NCI-H774 (cell line): ENCODE measurements at regions not wholly inside any gene's neighbourhood (a gene's known extent, or its start where the extent isn't known, plus 50 kb on each side); places are given as distances from the start of the nearest gene placed in this dataset.
"Not testable (repeated sequence)": the region's sequence is repeated elsewhere in the genome, so short reads cannot be mapped to it uniquely, and the experiment has no call there.

Experiments
- DNase-seq: peaks from one replicate; lab custom pipeline; 2025; lab: John Stamatoyannopoulos, UW

DNA sequence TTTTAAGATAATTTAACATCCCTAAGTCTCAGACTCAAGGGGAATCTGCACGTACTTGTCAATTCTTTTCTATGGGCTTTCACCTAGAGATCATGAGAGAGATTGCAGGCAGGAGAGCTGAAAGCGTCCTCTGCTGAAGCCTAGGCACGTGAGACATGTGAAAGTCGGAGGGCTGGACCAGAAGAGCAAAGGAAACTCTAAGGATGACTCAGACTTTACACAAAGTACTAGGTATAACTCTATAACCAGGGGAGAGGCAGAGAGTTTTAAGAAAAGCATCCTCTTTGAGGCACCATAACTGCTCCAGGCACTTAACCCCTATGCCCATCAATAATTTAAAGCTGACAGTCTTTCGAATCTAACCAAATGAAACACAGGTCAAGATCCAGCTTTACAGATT, 436.6 kb downstream of the VGLL3 start:
- no peak for DNase-seq

DNA sequence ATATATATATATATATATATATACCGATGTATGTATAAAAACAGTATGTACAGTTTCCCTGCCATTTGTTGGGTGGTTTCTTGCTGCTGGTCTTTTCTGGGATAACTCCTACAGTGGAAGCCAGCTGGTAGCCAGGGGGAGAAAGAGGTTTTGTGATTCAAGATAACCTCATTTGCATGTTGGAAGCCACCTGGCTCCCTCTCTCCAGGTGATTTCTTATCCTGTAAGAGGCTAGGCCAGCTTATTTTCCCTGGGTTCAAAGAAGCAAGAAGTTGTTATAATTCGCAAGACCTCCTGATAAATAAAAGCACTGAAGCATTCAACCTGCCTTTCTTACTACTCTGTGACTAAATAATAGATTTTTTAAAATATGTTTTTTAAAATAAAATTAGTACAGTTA, 443.3 kb downstream of the VGLL3 start:
- DNase-seq, result no peak

DNA sequence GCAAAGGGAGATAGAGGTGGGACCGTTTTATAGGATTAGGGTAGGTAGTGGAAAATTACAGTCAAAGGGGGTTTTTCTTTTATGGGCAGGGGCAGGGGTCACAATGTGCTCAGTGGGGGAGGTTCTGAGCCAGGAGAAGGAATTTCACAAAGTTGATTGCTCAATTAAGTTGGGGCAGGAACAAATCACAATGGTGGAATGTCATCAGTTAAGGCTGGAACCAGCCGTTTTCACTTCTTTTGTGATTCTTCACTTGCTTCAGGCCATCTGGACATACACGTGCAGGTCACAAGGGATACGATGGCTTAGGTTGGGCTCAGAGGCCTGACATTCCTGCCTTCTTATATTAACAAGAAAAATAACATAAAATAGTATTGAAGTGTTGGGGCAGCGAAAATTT, 453.8 kb downstream of the VGLL3 start:
- DNase-seq, result no peak

GRCh38 chr3:86519819-86520218, 471.1 kb downstream of the VGLL3 start:
- DNase-seq, result no peak

GRCh38 chr3:86481636-86482035, 509.3 kb downstream of the VGLL3 start:
- no peak for DNase-seq

- DNase-seq, result no peak
Measured at GRCh38 chr3:86481031-86481430, 509.9 kb downstream of the VGLL3 start.

GRCh38 chr3:86464180-86464579, 526.8 kb downstream of the VGLL3 start:
- DNase-seq, result no peak

- no peak for DNase-seq
Measured at GRCh38 chr3:86451749-86452148, 539.2 kb downstream of the VGLL3 start.

GRCh38 chr3:86438544-86438943, 552.4 kb downstream of the VGLL3 start:
- no peak for DNase-seq

DNA sequence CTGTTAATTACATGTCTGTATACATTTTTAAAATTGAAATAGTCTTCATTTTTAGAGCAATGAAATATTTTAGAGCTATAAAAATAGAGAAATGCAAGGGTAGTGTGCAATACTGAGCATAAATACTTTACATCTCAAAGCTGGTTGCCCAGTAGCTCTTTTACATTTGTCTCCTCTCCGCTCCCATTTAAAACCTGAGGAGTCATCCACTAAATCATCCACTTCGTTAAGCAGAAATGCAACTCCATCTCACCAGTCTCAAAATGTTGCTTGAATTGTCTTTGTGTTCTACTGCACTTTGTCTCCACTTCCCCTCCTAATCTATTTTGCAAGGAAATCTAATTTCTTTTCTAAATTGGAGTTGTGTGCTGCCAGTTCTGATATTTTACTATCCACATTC, 563.6 kb downstream of the VGLL3 start:
- no peak for DNase-seq

- no peak for DNase-seq
Measured at GRCh38 chr3:86420990-86421739, 569.8 kb downstream of the VGLL3 start.

DNA sequence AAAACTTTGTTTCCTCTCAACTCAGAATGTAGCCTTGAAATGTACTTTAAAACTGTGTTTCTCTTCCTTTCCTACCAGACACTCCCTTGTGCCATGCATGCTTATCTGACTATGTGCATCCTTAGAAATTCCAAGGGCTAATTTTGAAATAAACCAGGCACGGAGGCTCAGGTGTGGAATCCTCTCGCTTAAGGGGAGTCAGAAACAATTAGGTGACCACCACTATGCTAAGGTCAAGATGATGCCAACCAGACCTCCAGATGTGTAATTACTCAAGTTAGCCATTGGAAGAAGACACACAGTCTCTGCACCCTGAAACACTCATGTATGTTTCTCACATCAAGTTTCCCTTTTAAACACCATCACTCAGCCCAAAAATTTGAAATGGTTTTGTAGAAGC, 572.1 kb downstream of the VGLL3 start:
- no peak for DNase-seq

DNA sequence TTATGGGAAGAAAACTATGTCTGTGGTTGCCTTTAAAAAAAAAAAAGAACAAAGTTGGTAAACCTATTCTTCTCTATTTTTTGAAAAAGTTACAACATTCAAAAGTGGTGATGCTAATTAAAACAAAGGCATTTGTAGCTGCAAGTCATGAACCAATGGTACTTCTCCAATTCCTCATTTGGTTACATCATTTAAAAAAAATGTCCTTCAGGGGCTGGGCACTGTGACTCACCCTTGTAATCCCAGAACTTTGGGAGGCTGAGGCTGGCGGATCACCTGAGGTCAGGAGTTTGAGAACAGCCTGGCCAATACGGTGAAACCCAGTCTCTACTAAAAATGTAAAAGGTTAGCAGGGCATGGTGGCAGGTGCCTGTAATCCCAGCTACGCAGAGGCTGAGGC, 574.6 kb downstream of the VGLL3 start:
- DNase-seq, result no peak

- DNase-seq, result no peak
Measured at GRCh38 chr3:86413645-86414044, 577.3 kb downstream of the VGLL3 start.

- no peak for DNase-seq
Measured at GRCh38 chr3:86410587-86410986, 580.4 kb downstream of the VGLL3 start.

GRCh38 chr3:86389759-86390158, 601.2 kb downstream of the VGLL3 start:
- not testable (repeated sequence) for DNase-seq

DNA sequence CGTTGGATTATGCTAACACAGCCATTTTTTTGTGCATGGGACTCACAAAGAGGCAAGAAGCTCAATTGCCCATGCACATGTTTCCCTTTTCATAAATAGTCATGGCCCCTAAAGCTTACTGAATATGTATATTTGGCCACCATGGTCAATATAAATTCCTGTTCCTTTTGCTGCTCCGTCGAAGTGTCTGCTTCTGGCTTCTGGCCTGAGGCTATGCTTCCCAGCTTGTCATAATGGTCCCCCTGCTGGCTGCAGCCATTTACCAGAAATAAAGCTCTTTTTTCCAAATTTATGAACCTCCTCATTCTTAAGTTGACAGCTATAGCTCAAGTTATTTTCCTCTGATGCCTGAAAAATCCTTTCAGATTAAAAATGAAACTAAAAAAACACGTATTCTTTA, 602.1 kb downstream of the VGLL3 start:
- DNase-seq, result no peak

GRCh38 chr3:86382556-86382955, 608.4 kb downstream of the VGLL3 start:
- DNase-seq, result no peak

GRCh38 chr3:86381247-86381646, 609.7 kb downstream of the VGLL3 start:
- no peak for DNase-seq

- no peak for DNase-seq
Measured at GRCh38 chr3:86379280-86379679, 611.7 kb downstream of the VGLL3 start.

- DNase-seq, result no peak
Measured at GRCh38 chr3:86378829-86379228, 612.1 kb downstream of the VGLL3 start.

DNA sequence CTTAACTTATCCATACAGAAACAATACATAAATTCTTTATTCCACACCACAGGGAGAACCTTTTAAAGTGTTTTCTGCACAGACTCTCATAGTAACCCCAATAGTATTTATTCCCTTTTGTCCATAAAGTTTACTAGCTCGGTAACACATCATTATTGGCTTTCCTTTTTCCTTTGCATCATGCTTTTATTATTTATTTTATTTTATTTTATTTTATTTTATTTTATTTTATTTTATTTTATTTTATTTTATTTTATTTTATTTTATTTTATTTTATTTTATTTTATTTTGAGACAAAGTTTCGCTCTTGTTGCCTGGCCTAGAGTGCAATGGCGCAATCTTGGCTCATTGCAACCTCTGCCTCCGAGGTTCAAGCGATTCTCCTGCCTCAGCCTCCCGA, 655.4 kb downstream of the VGLL3 start:
- not testable (repeated sequence) for DNase-seq

DNA sequence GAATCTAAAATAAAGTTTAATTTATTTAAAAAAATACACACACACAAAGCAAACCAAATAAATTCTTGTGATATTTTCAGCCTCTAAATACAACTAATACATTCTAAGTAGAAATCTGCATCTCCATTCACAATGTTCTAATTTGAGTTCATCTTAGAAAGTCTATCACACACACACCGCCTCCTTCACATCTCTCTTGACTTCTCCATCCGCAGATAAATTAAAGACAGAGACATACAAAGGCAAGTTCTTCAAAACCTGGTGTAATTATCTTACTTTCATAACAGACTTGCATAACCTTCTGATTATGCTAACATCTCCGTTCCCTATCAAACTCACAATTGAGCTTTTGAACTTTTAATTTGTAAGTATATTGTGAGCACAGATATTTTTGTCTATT, 657.3 kb downstream of the VGLL3 start:
- DNase-seq, result no peak

DNA sequence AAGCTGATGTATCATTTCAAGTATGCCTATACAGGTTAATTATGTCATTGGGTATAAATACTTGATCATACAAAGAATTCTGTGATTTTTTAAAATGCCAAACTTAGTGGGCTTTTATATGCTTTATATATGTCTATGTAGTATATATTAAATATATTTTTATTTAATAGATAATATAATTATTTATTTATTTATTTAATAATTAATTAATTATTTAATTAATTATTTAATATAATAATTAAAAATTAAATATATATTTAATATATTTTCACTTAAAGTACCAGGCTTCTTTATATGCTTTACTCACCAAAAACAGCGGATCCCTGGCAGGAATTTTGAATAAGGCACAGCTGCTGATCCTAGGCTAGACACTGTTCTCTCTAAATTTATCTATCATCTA, 687.0 kb downstream of the VGLL3 start:
- DNase-seq, result no peak
